ENCODE measurements at regions not wholly inside any gene's neighbourhood (a gene's known extent, or its start where the extent isn't known, plus 50 kb on each side); places are given as distances from the start of the nearest gene placed in this dataset.

GRCh38 chr4:91989914-91990313 is 313.9 kb upstream of the GRID2 start:
- no peaks in the 10 kb centered on the region for H4K20me1 ChIP-seq (ENCODE audit: insufficient read depth, low read length)
- H2AFZ ChIP-seq (ENCODE audit: low read depth, low read length): no peak overlapping the region
- DNase-seq: no peak
- H3K27ac ChIP-seq (ENCODE audit: low read length): no peak overlapping the region
- no peak overlapping the region for H3K4me3 ChIP-seq (ENCODE audit: low read depth in 1 of 2, low read length in 2 of 2)
- no peaks in the 10 kb centered on the region for H3K79me2 ChIP-seq (ENCODE audit: insufficient read depth, low read length)
- TF ChIP-seq EZH2 (IDR thresholded peaks at IDR 0.05; ENCODE audit: borderline replicate concordance, low read depth, low read length, severe bottlenecking) (no peak), CTCF (IDR thresholded peaks at IDR 0.05; ENCODE audit: borderline replicate concordance, extremely low read depth, low read length, poor library complexity, severe bottlenecking) (no peak)
- no peaks in the 10 kb centered on the region for H3K27me3 ChIP-seq (ENCODE audit: insufficient read depth, low read length, poor library complexity)
- no peak overlapping the region for H3K9ac ChIP-seq (ENCODE audit: low read depth, low read length)
- no peak overlapping the region for H3K4me2 ChIP-seq (ENCODE audit: insufficient read depth, low read length)
- no peak for ATAC-seq (ENCODE audit: insufficient read depth, low read depth)
- no peaks in the 10 kb centered on the region for H3K4me1 ChIP-seq (ENCODE audit: insufficient read depth, low read length)
- H3K36me3 ChIP-seq (ENCODE audit: insufficient read depth, low read length): no peaks in the 10 kb centered on the region
- no peaks in the 10 kb centered on the region for H3K9me3 ChIP-seq (ENCODE audit: insufficient read depth, low read length, severe bottlenecking)

DNA sequence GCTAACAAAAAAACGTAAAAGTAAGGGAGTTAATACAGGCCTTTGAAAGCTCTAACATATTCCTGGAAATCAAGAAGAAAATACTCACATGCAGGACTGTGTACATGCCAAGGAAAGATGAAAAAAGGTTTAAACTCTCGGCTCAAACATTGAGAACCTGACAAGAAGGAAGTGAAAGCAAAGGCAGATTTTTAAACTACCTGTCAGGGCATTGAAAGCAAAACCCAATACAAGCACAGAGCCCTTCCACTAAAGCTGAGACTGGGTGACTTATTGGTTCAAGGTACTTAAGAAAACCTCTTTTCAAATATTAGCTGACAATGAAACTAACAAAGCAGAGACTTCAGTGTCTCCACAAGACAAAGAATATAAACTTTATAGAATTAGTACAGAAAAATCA is 313.0 kb upstream of the GRID2 start:
- Histone ChIP-seq H3K36me3 (ENCODE audit: insufficient read depth, low read length) (no peaks in the 10 kb centered on the region), H3K4me2 (ENCODE audit: insufficient read depth, low read length) (no peak overlapping the region), H3K9ac (ENCODE audit: low read depth, low read length) (no peak overlapping the region), H3K9me3 (ENCODE audit: insufficient read depth, low read length, severe bottlenecking) (no peaks in the 10 kb centered on the region), H2AFZ (ENCODE audit: low read depth, low read length) (no peak overlapping the region), H3K4me3 (ENCODE audit: low read depth in 1 of 2, low read length in 2 of 2) (no peak overlapping the region), H3K27me3 (ENCODE audit: insufficient read depth, low read length, poor library complexity) (no peaks in the 10 kb centered on the region), H3K79me2 (ENCODE audit: insufficient read depth, low read length) (no peaks in the 10 kb centered on the region), H3K4me1 (ENCODE audit: insufficient read depth, low read length) (no peaks in the 10 kb centered on the region), H3K27ac (ENCODE audit: low read length) (no peak overlapping the region), H4K20me1 (ENCODE audit: insufficient read depth, low read length) (no peaks in the 10 kb centered on the region)
- ATAC-seq (ENCODE audit: insufficient read depth, low read depth): no peak
- TF ChIP-seq CTCF (IDR thresholded peaks at IDR 0.05; ENCODE audit: borderline replicate concordance, extremely low read depth, low read length, poor library complexity, severe bottlenecking) (no peak), EZH2 (IDR thresholded peaks at IDR 0.05; ENCODE audit: borderline replicate concordance, low read depth, low read length, severe bottlenecking) (no peak)
- no peak for DNase-seq

DNA sequence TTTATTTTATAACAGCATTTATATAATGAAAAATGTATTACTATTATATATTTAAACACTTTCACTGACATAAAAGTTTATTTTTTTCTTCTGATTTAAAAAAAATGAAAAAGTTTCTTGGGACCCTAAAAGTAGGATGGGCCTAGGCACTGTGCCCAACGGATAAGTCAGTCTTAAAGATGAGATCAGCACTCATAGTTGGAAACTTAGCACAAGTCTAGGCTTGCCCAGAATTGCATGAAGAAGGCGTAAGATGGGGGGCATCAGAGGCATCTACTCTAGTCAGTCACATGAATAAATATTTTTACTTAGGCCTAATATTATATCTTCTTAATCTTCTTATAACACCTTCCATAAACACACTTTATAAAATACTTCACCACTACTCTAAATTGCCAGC is 306.7 kb upstream of the GRID2 start:
- no peaks in the 10 kb centered on the region for H4K20me1 ChIP-seq (ENCODE audit: insufficient read depth, low read length)
- H3K27me3 ChIP-seq (ENCODE audit: insufficient read depth, low read length, poor library complexity): no peaks in the 10 kb centered on the region
- H3K36me3 ChIP-seq (ENCODE audit: insufficient read depth, low read length): no peaks in the 10 kb centered on the region
- no peak overlapping the region for H2AFZ ChIP-seq (ENCODE audit: low read depth, low read length)
- no peak for TF ChIP-seq CTCF (IDR thresholded peaks at IDR 0.05; ENCODE audit: borderline replicate concordance, extremely low read depth, low read length, poor library complexity, severe bottlenecking)
- no peak for TF ChIP-seq EZH2 (IDR thresholded peaks at IDR 0.05; ENCODE audit: borderline replicate concordance, low read depth, low read length, severe bottlenecking)
- H3K4me1 ChIP-seq (ENCODE audit: insufficient read depth, low read length): no peaks in the 10 kb centered on the region
- ATAC-seq (ENCODE audit: insufficient read depth, low read depth): no peak
- no peaks in the 10 kb centered on the region for H3K9me3 ChIP-seq (ENCODE audit: insufficient read depth, low read length, severe bottlenecking)
- H3K9ac ChIP-seq (ENCODE audit: low read depth, low read length): no peak overlapping the region
- DNase-seq: no peak
- no peak overlapping the region for H3K27ac ChIP-seq (ENCODE audit: low read length)
- no peaks in the 10 kb centered on the region for H3K79me2 ChIP-seq (ENCODE audit: insufficient read depth, low read length)
- no peak overlapping the region for H3K4me3 ChIP-seq (ENCODE audit: low read depth in 1 of 2, low read length in 2 of 2)
- H3K4me2 ChIP-seq (ENCODE audit: insufficient read depth, low read length): no peak overlapping the region
